Liver (tissue), 8 donors: ENCODE measurements at regions not wholly inside any gene's neighbourhood (a gene's known extent, or its start where the extent isn't known, plus 50 kb on each side); places are given as distances from the start of the nearest gene placed in this dataset.

Source experiments
- DNase-seq: peaks from one replicate; pipeline ENCODE4 v3.0.0-alpha.2; 2017; ENCODE audit warnings: low spot score
- H3K27ac ChIP-seq, 2 donors: one replicate each; pipeline ENCODE4 v1.7.0; 2013; ENCODE audit warnings: inconsistent platforms in 2 of 2, low read length in 2 of 2, control low read depth in 1 of 2, low read depth in 1 of 2, mild to moderate bottlenecking in 1 of 2
- H3K27me3 ChIP-seq, 4 donors: one replicate each; pipeline versions ENCODE4 v1.6.1 to v1.7.0; 2013; ENCODE audit warnings: low read length in 3 of 4, inconsistent platforms in 1 of 4, mild to moderate bottlenecking in 1 of 4, moderate library complexity in 1 of 4; ENCODE audit not compliant: control insufficient read depth in 4 of 4, insufficient read depth in 4 of 4
- H3K36me3 ChIP-seq, 4 donors: one replicate each; pipeline versions ENCODE4 v1.6.1 to v1.7.0; 2013; ENCODE audit warnings: low read length in 3 of 4, mild to moderate bottlenecking in 3 of 4, low read depth in 1 of 4, moderate library complexity in 1 of 4; ENCODE audit not compliant: control insufficient read depth in 4 of 4, insufficient read depth in 3 of 4
- H3K4me1 ChIP-seq, 4 donors: one replicate each; pipeline versions ENCODE4 v1.6.1 to v1.7.0; 2013; ENCODE audit warnings: low read length in 3 of 4, mild to moderate bottlenecking in 3 of 4, moderate library complexity in 1 of 4; ENCODE audit not compliant: control insufficient read depth in 4 of 4, insufficient read depth in 4 of 4
- H3K4me3 ChIP-seq, 3 donors: one replicate each; pipeline versions ENCODE4 v1.6.1 to v1.7.0; 2013; ENCODE audit warnings: low read length in 3 of 3, control low read depth in 1 of 3, low read depth in 1 of 3, mild to moderate bottlenecking in 1 of 3
- H3K9ac ChIP-seq, 2 donors: one replicate each; pipeline ENCODE4 v1.7.0; 2013; ENCODE audit warnings: low read length in 2 of 2, mild to moderate bottlenecking in 2 of 2, moderate library complexity in 2 of 2, control low read depth in 1 of 2, low read depth in 1 of 2
- H3K9me3 ChIP-seq, 4 donors: one replicate each; pipeline versions ENCODE4 v1.6.1 to v1.7.0; 2013; ENCODE audit warnings: low read length in 3 of 4; ENCODE audit not compliant: control insufficient read depth in 4 of 4
- ATF3 ChIP-seq: IDR thresholded peaks from 2 replicates; pipeline ENCODE4 v1.6.1; 2016; ENCODE audit warnings: antibody characterized with exemption
- CTCF ChIP-seq: fragments of 150-350 bp; IDR thresholded peaks from 2 replicates; pipeline ENCODE4 v1.5.1; 2017; ENCODE audit warnings: improper control_type of control experiment, low read depth, low read length; ENCODE audit not compliant: missing input control
- EGR1 ChIP-seq, 2 donors: IDR thresholded peaks; 2 replicates each; pipeline ENCODE4 v1.6.1; 2016 to 2018; ENCODE audit warnings: antibody characterized with exemption in 2 of 2, low read depth in 2 of 2
- FOXA1 ChIP-seq: IDR thresholded peaks from 2 replicates; pipeline ENCODE4 v1.6.1; 2016; ENCODE audit warnings: antibody characterized with exemption
- FOXA2 ChIP-seq: IDR thresholded peaks from 2 replicates; pipeline ENCODE4 v1.6.1; 2016; ENCODE audit warnings: antibody characterized with exemption
- GABPA ChIP-seq, 2 donors: IDR thresholded peaks in 1 of 2; conservative IDR thresholded peaks in 1 of 2; 2 replicates each; pipeline ENCODE4 v1.6.1; 2016; ENCODE audit warnings: antibody characterized with exemption in 2 of 2, mild to moderate bottlenecking in 1 of 2, moderate library complexity in 1 of 2
- HNF4A ChIP-seq, 2 donors: conservative IDR thresholded peaks; 2 replicates each; pipeline ENCODE4 v1.6.1; 2016; ENCODE audit warnings: antibody characterized with exemption in 2 of 2, mild to moderate bottlenecking in 2 of 2
- HNF4G ChIP-seq: IDR thresholded peaks from 2 replicates; pipeline ENCODE4 v1.6.1; 2016; ENCODE audit warnings: antibody characterized with exemption
- JUND ChIP-seq, 2 donors: IDR thresholded peaks; 2 replicates each; pipeline ENCODE4 v1.6.1; 2016; ENCODE audit warnings: antibody characterized with exemption in 2 of 2
- NR2F2 ChIP-seq: IDR thresholded peaks from 2 replicates; pipeline ENCODE4 v1.6.1; 2016; ENCODE audit warnings: antibody characterized with exemption
- RAD21 ChIP-seq, 2 donors: IDR thresholded peaks; 2 replicates each; pipeline ENCODE4 v1.6.1; 2016; ENCODE audit warnings: antibody characterized with exemption in 2 of 2, mild to moderate bottlenecking in 2 of 2
- RXRA ChIP-seq, 2 donors: IDR thresholded peaks; 2 replicates each; pipeline ENCODE4 v1.6.1; 2017 to 2018; ENCODE audit warnings: antibody characterized with exemption in 2 of 2, mild to moderate bottlenecking in 1 of 2
- SP1 ChIP-seq: IDR thresholded peaks from 2 replicates; pipeline ENCODE4 v1.6.1; 2018; ENCODE audit warnings: antibody characterized with exemption, mild to moderate bottlenecking
- TAF1 ChIP-seq: conservative IDR thresholded peaks from 2 replicates; pipeline ENCODE4 v1.6.1; 2016; ENCODE audit warnings: antibody characterized with exemption, mild to moderate bottlenecking
- YY1 ChIP-seq: IDR thresholded peaks from 2 replicates; pipeline ENCODE4 v1.6.1; 2016; ENCODE audit warnings: antibody characterized with exemption, mild to moderate bottlenecking
- WGBS: extraction: QIAGEN DNeasy Blood & Tissue Kit; methylation state at CpG from one replicate; pipeline ENCODE4 v1.1.7; 2013; 5-methylcytosine and 5-hydroxymethylcytosine counted together
- TF ChIP-seq, protein P1 (sequence below): IDR thresholded peaks from 2 replicates; pipeline ENCODE4 v1.6.1; 2016; ENCODE audit warnings: antibody characterized with exemption
- TF ChIP-seq, protein P2 (sequence below): IDR thresholded peaks from 2 replicates; pipeline ENCODE4 v1.6.1; 2016; ENCODE audit warnings: antibody characterized with exemption, mild to moderate bottlenecking
- TF ChIP-seq, protein P3 (sequence below): IDR thresholded peaks from 2 replicates; pipeline ENCODE4 v1.6.1; 2016; ENCODE audit warnings: antibody characterized with exemption
- donor health status: healthy.
- donor health status: healthy.
- donor health status: healthy.
- donor health status: healthy.
- donor health status: healthy.

GRCh38 chr20:56731476-56731875, 102.4 kb downstream of the TFAP2C start:
- Histone ChIP-seq H3K36me3 (no peaks in the 10 kb centered on the region), H3K27me3 (no peaks in the 10 kb centered on the region), H3K4me3 (no peak overlapping the region), H3K9ac (no peak overlapping the region), H3K4me1 (no peaks in the 10 kb centered on the region), H3K9me3 (no peaks in the 10 kb centered on the region), H3K27ac (no peak overlapping the region)
- TF ChIP-seq FOXA1 (no peak), RAD21 (IDR thresholded peaks at IDR 0.05) (no peak), JUND (IDR thresholded peaks at IDR 0.05) (no peak), RXRA (IDR thresholded peaks at IDR 0.05) (no peak)
- TF ChIP-seq, protein P1, sequence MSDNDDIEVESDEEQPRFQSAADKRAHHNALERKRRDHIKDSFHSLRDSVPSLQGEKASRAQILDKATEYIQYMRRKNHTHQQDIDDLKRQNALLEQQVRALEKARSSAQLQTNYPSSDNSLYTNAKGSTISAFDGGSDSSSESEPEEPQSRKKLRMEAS, result no peak
- TF ChIP-seq, protein P2, sequence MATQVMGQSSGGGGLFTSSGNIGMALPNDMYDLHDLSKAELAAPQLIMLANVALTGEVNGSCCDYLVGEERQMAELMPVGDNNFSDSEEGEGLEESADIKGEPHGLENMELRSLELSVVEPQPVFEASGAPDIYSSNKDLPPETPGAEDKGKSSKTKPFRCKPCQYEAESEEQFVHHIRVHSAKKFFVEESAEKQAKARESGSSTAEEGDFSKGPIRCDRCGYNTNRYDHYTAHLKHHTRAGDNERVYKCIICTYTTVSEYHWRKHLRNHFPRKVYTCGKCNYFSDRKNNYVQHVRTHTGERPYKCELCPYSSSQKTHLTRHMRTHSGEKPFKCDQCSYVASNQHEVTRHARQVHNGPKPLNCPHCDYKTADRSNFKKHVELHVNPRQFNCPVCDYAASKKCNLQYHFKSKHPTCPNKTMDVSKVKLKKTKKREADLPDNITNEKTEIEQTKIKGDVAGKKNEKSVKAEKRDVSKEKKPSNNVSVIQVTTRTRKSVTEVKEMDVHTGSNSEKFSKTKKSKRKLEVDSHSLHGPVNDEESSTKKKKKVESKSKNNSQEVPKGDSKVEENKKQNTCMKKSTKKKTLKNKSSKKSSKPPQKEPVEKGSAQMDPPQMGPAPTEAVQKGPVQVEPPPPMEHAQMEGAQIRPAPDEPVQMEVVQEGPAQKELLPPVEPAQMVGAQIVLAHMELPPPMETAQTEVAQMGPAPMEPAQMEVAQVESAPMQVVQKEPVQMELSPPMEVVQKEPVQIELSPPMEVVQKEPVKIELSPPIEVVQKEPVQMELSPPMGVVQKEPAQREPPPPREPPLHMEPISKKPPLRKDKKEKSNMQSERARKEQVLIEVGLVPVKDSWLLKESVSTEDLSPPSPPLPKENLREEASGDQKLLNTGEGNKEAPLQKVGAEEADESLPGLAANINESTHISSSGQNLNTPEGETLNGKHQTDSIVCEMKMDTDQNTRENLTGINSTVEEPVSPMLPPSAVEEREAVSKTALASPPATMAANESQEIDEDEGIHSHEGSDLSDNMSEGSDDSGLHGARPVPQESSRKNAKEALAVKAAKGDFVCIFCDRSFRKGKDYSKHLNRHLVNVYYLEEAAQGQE, result no peak
- DNase-seq, result no peak
- WGBS, result 89% methylated on average over 4 of the region's 4 CpGs

DNA sequence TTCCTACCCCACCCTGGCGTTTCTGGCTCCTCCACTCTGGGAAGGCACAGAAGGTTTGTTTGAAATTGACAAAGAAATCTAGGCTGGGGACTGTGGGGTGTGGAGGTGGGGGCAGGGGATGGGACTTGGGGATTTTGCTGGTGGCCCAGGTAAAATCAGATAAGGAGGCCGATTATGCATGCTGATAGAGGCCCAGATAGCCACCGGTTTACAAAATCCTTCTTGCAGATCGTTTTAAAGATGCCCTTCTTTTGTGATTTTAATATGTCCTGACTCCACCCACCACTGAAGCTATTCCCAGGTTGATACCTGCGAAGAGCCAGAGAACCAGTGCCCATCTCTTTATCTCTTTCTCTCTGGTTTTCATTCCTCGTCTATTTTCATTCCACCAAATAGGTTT, 104.9 kb downstream of the TFAP2C start:
- Histone ChIP-seq H3K27me3 (no peaks in the 10 kb centered on the region), H3K9ac (no peak overlapping the region), H3K27ac (no peak overlapping the region), H3K4me1 (no peaks in the 10 kb centered on the region), H3K36me3 (no peaks in the 10 kb centered on the region), H3K4me3 (no peak overlapping the region), H3K9me3 (no peaks in the 10 kb centered on the region)
- no peak for DNase-seq
- TF ChIP-seq, protein P1, result no peak
- no peak for TF ChIP-seq FOXA2
- no peak for TF ChIP-seq SP1
- TF ChIP-seq GABPA (IDR thresholded peaks at IDR 0.05 in 1 of 2, conservative IDR thresholded peaks at IDR 0.05 in 1 of 2), result no peak
- TF ChIP-seq CTCF, result no peak
- no peak for TF ChIP-seq RXRA (IDR thresholded peaks at IDR 0.05)
- no peak for TF ChIP-seq YY1
- TF ChIP-seq ATF3, result no peak
- TF ChIP-seq EGR1 (IDR thresholded peaks at IDR 0.05; ENCODE audit: low read depth in 2 of 2), result no peak
- TF ChIP-seq RAD21 (IDR thresholded peaks at IDR 0.05), result no peak
- no peak for TF ChIP-seq NR2F2
- TF ChIP-seq HNF4A (conservative IDR thresholded peaks at IDR 0.05), result no peak
- no peak for TF ChIP-seq JUND (IDR thresholded peaks at IDR 0.05)
- no peak for TF ChIP-seq FOXA1
- TF ChIP-seq, protein P2, result no peak
- TF ChIP-seq, protein P3, sequence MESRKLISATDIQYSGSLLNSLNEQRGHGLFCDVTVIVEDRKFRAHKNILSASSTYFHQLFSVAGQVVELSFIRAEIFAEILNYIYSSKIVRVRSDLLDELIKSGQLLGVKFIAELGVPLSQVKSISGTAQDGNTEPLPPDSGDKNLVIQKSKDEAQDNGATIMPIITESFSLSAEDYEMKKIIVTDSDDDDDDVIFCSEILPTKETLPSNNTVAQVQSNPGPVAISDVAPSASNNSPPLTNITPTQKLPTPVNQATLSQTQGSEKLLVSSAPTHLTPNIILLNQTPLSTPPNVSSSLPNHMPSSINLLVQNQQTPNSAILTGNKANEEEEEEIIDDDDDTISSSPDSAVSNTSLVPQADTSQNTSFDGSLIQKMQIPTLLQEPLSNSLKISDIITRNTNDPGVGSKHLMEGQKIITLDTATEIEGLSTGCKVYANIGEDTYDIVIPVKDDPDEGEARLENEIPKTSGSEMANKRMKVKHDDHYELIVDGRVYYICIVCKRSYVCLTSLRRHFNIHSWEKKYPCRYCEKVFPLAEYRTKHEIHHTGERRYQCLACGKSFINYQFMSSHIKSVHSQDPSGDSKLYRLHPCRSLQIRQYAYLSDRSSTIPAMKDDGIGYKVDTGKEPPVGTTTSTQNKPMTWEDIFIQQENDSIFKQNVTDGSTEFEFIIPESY, result no peak
- no peak for TF ChIP-seq HNF4G
- no peak for TF ChIP-seq TAF1
- WGBS, result 26% methylated on average over 6 of the region's 6 CpGs
